ENCODE measurements at regions not wholly inside any gene's neighbourhood (a gene's known extent, or its start where the extent isn't known, plus 50 kb on each side); places are given as distances from the start of the nearest gene placed in this dataset.

DNA sequence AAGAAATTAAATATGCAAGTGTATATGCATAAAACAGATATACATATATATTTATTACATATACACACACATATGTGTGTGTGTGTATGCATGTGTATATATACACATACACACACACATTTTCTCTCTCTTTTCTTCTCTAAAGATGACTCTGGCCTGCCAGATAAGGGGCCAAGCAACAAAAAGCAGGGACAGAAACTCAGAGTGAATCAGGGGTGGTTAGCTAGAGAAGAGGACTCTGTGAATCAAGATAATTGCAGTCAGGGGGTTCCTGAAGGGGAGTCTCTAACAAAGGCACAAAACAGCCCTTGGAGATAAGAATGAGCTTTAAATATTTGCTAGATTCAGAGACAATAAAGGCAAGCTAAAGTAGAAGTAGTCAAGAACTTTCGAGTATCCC is 650.5 kb downstream of the UTRN start:
- CTCF ChIA-PET, result no interaction called here
- ATAC-seq (no peak), DNase-seq (ENCODE audit: low spot score) (no peak)
- Mint-ChIP-seq H3K36me3 (peaks cover 8% of the 10 kb centered on the region), H3K9me3 (peaks cover 19% of the 10 kb centered on the region), H3K27me3 (ENCODE audit: low read depth) (no peaks in the 10 kb centered on the region), H3K4me1 (no peaks in the 10 kb centered on the region), H3K4me3 (no peak overlapping the region), H3K27ac (no peak overlapping the region)
- POLR2A ChIA-PET, result no interaction called here
- TF ChIP-seq NFATC4 (CRISPR knock-in tag; IDR thresholded peaks at IDR 0.05) (no peak), MXD4 (CRISPR knock-in tag; IDR thresholded peaks at IDR 0.05; ENCODE audit: borderline replicate concordance) (no peak), ETV6 (CRISPR knock-in tag; IDR thresholded peaks at IDR 0.05) (no peak), CBFB (CRISPR knock-in tag; IDR thresholded peaks at IDR 0.05; ENCODE audit: low read depth) (no peak), SP1 (CRISPR knock-in tag; conservative IDR thresholded peaks at IDR 0.05) (no peak)
- TF ChIP-seq, protein P1, sequence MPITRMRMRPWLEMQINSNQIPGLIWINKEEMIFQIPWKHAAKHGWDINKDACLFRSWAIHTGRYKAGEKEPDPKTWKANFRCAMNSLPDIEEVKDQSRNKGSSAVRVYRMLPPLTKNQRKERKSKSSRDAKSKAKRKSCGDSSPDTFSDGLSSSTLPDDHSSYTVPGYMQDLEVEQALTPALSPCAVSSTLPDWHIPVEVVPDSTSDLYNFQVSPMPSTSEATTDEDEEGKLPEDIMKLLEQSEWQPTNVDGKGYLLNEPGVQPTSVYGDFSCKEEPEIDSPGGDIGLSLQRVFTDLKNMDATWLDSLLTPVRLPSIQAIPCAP (CRISPR knock-in tag; IDR thresholded peaks at IDR 0.05), result no peak
- TF ChIP-seq, protein P2, sequence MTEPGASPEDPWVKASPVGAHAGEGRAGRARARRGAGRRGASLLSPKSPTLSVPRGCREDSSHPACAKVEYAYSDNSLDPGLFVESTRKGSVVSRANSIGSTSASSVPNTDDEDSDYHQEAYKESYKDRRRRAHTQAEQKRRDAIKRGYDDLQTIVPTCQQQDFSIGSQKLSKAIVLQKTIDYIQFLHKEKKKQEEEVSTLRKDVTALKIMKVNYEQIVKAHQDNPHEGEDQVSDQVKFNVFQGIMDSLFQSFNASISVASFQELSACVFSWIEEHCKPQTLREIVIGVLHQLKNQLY (CRISPR knock-in tag; IDR thresholded peaks at IDR 0.05), result no peak
- TF ChIP-seq, protein P3, sequence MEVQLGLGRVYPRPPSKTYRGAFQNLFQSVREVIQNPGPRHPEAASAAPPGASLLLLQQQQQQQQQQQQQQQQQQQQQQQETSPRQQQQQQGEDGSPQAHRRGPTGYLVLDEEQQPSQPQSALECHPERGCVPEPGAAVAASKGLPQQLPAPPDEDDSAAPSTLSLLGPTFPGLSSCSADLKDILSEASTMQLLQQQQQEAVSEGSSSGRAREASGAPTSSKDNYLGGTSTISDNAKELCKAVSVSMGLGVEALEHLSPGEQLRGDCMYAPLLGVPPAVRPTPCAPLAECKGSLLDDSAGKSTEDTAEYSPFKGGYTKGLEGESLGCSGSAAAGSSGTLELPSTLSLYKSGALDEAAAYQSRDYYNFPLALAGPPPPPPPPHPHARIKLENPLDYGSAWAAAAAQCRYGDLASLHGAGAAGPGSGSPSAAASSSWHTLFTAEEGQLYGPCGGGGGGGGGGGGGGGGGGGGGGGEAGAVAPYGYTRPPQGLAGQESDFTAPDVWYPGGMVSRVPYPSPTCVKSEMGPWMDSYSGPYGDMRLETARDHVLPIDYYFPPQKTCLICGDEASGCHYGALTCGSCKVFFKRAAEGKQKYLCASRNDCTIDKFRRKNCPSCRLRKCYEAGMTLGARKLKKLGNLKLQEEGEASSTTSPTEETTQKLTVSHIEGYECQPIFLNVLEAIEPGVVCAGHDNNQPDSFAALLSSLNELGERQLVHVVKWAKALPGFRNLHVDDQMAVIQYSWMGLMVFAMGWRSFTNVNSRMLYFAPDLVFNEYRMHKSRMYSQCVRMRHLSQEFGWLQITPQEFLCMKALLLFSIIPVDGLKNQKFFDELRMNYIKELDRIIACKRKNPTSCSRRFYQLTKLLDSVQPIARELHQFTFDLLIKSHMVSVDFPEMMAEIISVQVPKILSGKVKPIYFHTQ (CRISPR knock-in tag; IDR thresholded peaks at IDR 0.05), result no peak
- TF ChIP-seq, protein P4, sequence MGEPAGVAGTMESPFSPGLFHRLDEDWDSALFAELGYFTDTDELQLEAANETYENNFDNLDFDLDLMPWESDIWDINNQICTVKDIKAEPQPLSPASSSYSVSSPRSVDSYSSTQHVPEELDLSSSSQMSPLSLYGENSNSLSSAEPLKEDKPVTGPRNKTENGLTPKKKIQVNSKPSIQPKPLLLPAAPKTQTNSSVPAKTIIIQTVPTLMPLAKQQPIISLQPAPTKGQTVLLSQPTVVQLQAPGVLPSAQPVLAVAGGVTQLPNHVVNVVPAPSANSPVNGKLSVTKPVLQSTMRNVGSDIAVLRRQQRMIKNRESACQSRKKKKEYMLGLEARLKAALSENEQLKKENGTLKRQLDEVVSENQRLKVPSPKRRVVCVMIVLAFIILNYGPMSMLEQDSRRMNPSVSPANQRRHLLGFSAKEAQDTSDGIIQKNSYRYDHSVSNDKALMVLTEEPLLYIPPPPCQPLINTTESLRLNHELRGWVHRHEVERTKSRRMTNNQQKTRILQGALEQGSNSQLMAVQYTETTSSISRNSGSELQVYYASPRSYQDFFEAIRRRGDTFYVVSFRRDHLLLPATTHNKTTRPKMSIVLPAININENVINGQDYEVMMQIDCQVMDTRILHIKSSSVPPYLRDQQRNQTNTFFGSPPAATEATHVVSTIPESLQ (CRISPR knock-in tag; IDR thresholded peaks at IDR 0.05), result no peak

DNA sequence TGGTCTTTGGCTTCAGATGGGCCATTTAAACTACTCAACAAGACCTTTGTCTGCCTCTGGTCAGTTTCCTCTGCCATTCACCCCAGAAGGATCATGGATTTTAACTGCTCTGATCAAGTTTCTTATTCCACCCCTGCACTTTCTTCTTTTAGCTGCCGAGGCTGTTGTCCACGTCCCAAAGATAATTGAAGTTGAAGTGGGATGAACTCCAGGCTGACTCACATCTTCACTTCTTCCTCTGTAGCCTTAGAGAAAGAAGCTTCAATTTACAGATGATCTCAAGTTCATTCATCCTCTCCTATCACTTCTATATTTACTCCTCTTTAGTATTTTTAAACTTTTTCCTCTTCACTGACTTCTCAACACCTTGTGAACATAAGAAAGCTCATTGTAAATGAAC is 651.6 kb downstream of the UTRN start:
- Mint-ChIP-seq H3K4me3 (no peak overlapping the region), H3K36me3 (peaks cover 8% of the 10 kb centered on the region), H3K27me3 (ENCODE audit: low read depth) (no peaks in the 10 kb centered on the region), H3K9me3 (peaks cover 15% of the 10 kb centered on the region), H3K27ac (no peak overlapping the region), H3K4me1 (no peaks in the 10 kb centered on the region)
- CTCF ChIA-PET, result no interaction called here
- POLR2A ChIA-PET, result no interaction called here
- ATAC-seq (no peak), DNase-seq (ENCODE audit: low spot score) (no peak)
- no peak for TF ChIP-seq NR2C2 (CRISPR knock-in tag; IDR thresholded peaks at IDR 0.05)
- TF ChIP-seq, protein P5, sequence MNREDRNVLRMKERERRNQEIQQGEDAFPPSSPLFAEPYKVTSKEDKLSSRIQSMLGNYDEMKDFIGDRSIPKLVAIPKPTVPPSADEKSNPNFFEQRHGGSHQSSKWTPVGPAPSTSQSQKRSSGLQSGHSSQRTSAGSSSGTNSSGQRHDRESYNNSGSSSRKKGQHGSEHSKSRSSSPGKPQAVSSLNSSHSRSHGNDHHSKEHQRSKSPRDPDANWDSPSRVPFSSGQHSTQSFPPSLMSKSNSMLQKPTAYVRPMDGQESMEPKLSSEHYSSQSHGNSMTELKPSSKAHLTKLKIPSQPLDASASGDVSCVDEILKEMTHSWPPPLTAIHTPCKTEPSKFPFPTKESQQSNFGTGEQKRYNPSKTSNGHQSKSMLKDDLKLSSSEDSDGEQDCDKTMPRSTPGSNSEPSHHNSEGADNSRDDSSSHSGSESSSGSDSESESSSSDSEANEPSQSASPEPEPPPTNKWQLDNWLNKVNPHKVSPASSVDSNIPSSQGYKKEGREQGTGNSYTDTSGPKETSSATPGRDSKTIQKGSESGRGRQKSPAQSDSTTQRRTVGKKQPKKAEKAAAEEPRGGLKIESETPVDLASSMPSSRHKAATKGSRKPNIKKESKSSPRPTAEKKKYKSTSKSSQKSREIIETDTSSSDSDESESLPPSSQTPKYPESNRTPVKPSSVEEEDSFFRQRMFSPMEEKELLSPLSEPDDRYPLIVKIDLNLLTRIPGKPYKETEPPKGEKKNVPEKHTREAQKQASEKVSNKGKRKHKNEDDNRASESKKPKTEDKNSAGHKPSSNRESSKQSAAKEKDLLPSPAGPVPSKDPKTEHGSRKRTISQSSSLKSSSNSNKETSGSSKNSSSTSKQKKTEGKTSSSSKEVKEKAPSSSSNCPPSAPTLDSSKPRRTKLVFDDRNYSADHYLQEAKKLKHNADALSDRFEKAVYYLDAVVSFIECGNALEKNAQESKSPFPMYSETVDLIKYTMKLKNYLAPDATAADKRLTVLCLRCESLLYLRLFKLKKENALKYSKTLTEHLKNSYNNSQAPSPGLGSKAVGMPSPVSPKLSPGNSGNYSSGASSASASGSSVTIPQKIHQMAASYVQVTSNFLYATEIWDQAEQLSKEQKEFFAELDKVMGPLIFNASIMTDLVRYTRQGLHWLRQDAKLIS (CRISPR knock-in tag; IDR thresholded peaks at IDR 0.05; ENCODE audit: borderline replicate concordance), result no peak
- TF ChIP-seq TCF7 (CRISPR knock-in tag; IDR thresholded peaks at IDR 0.05; ENCODE audit: low read depth), result no peak
- TF ChIP-seq CBFB (CRISPR knock-in tag; IDR thresholded peaks at IDR 0.05; ENCODE audit: low read depth), result no peak
- TF ChIP-seq, protein P6, sequence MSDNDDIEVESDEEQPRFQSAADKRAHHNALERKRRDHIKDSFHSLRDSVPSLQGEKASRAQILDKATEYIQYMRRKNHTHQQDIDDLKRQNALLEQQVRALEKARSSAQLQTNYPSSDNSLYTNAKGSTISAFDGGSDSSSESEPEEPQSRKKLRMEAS (CRISPR knock-in tag; IDR thresholded peaks at IDR 0.05), result no peak

All from WTC11 (cell line).